ENCODE measurements at regions not wholly inside any gene's neighbourhood (a gene's known extent, or its start where the extent isn't known, plus 50 kb on each side); places are given as distances from the start of the nearest gene placed in this dataset.
"Not testable (repeated sequence)": the region's sequence is repeated elsewhere in the genome, so short reads cannot be mapped to it uniquely, and the experiment has no call there.

DNA sequence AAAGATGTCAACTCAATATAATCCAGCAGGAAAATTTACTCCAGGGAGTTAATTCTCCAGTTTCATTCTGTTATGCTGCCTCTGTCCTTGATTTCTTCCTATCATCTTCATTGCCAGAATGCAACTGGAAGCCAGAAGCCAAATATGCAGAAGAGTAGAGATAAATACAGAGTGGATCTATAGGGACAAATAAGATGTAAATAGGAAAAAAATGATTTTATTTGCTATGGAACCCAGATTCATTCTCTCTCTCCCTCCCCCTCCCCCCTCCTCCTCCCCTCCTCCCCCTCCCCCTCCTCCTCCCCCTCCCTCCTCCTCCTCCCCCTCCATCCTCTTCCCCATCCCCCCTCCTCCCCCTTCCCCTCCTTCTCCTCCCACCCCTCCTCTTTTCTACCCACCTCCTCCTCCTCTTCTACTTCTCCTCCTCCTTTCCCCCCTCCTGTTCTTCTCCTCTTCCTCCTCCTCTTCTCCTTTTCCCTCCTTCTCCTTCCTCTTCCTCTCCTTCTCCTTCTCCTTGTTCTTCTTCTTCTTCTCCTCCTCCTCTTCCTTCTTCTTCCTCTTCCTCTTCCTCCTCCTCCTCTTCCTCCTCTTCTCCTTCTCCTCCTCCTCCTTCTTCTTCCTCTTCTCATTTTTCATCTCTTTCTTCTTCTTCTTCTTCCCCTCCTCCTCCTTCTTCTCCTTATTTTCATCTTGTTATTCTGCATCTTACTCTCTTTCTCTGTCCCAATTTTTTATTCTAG lies 306.4 kb downstream of the NUF2 start:
- Histone ChIP-seq H3K4me1 (ENCODE audit: insufficient read depth, low read length) (no peaks in the 10 kb centered on the region), H3K36me3 (ENCODE audit: insufficient read depth, low read depth, low read length) (no peaks in the 10 kb centered on the region), H3K9ac (ENCODE audit: low read depth, low read length) (no peak overlapping the region), H3K27me3 (ENCODE audit: insufficient read depth, low read length) (no peaks in the 10 kb centered on the region), H3K27ac (ENCODE audit: low read length) (no peak overlapping the region), H3K9me3 (ENCODE audit: insufficient read depth, low read depth, low read length) (peaks cover 6% of the 10 kb centered on the region; the same call in 1 of the 2 replicates), H3K4me3 (ENCODE audit: low read length) (no peak overlapping the region)

DNA sequence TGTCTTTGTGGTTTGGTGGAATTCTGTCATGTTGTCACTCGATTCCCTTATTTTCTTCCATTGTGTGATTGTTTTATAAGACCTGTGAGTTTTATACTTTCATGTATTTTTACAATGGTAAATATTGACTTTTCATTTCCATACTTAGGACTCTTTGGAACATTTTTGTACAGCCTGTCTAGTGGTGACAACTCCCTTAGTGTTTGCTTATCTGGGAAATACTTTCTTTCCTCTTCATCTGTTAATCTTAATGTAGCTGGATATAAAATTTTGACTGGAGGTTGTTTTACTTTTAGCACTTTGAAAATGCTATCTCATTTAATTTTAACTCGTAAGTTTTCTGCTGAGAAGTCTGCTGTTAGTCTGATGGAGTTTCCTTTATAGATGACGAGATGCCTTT lies 310.5 kb downstream of the NUF2 start:
- Histone ChIP-seq H3K9me3 (ENCODE audit: insufficient read depth, low read depth, low read length) (peaks cover 11% of the 10 kb centered on the region; the same call in 1 of the 2 replicates), H3K27ac (ENCODE audit: low read length) (no peak overlapping the region)

GRCh38 chr1:163633366-163633765 lies 311.6 kb downstream of the NUF2 start:
- peaks cover 11% of the 10 kb centered on the region; the same call in 1 of the 2 replicates for H3K9me3 ChIP-seq (ENCODE audit: insufficient read depth, low read depth, low read length)
- H3K27ac ChIP-seq (ENCODE audit: low read length): no peak overlapping the region
- no peak overlapping the region for H3K4me3 ChIP-seq (ENCODE audit: low read length)
- no peaks in the 10 kb centered on the region for H3K4me1 ChIP-seq (ENCODE audit: insufficient read depth, low read length)
- H3K9ac ChIP-seq (ENCODE audit: low read depth, low read length): no peak overlapping the region
- no peaks in the 10 kb centered on the region for H3K36me3 ChIP-seq (ENCODE audit: insufficient read depth, low read depth, low read length)
- H3K27me3 ChIP-seq (ENCODE audit: insufficient read depth, low read length): no peaks in the 10 kb centered on the region

More for the DNA sequence above, 310.5 kb downstream of the NUF2 start:
- Histone ChIP-seq H3K27me3 (ENCODE audit: insufficient read depth, low read length) (no peaks in the 10 kb centered on the region), H3K4me1 (ENCODE audit: insufficient read depth, low read length) (no peaks in the 10 kb centered on the region), H3K9ac (ENCODE audit: low read depth, low read length) (no peak overlapping the region), H3K4me3 (ENCODE audit: low read length) (no peak overlapping the region), H3K36me3 (ENCODE audit: insufficient read depth, low read depth, low read length) (no peaks in the 10 kb centered on the region)

GRCh38 chr1:163645676-163646075 lies 323.9 kb downstream of the NUF2 start:
- not testable (repeated sequence) for H3K27me3 ChIP-seq (ENCODE audit: insufficient read depth, low read length); H3K27ac ChIP-seq (ENCODE audit: low read length); H3K4me3 ChIP-seq (ENCODE audit: low read length); H3K9ac ChIP-seq (ENCODE audit: low read depth, low read length); H3K4me1 ChIP-seq (ENCODE audit: insufficient read depth, low read length); H3K9me3 ChIP-seq (ENCODE audit: insufficient read depth, low read depth, low read length); H3K36me3 ChIP-seq (ENCODE audit: insufficient read depth, low read depth, low read length)

DNA sequence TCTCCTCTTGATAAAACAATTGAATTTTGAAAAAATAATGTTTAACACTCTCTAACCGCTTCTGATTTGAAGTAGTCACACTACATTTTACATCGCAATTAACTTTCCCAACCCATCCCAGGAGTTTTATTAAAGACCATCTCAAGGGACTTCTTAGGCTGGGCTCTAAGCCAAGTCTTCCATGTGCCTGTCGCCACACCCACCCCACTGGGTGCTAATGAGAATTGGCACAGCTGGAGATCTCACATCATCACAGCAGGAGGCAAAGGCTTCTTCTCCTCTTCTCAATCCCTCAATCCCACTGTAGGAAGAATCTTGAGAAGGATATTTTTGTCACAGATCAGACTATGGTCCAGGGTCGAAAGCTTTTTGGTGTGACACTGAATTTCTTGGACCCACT lies 328.9 kb downstream of the NUF2 start:
- Histone ChIP-seq H3K36me3 (ENCODE audit: insufficient read depth, low read depth, low read length) (no peaks in the 10 kb centered on the region), H3K4me1 (ENCODE audit: insufficient read depth, low read length) (no peaks in the 10 kb centered on the region; the same call in 1 of the 2 replicates), H3K27ac (ENCODE audit: low read length) (no peak overlapping the region), H3K27me3 (ENCODE audit: insufficient read depth, low read length) (no peaks in the 10 kb centered on the region), H3K9ac (ENCODE audit: low read depth, low read length) (no peak overlapping the region), H3K9me3 (ENCODE audit: insufficient read depth, low read depth, low read length) (no peaks in the 10 kb centered on the region), H3K4me3 (ENCODE audit: low read length) (no peak overlapping the region)

DNA sequence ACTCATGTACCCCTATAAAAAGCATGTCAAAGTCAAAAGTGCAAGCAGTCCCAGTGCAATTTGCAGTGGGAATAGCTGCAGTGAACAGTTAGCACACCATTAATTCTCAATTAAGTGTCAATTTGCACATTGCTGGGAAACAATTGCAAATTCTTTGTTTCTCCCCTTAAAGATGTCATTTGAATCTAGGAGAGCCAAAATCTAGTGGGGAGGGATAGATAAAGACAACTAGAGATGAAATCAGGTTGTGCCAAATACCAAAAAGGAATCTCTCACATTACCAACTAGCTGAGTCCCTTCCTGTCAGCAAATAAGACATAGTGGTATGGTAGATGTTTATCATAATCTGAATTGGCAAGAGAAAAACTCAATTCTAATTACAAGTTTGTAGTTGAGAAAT lies 330.7 kb downstream of the NUF2 start:
- Histone ChIP-seq H3K9ac (ENCODE audit: low read depth, low read length) (no peak overlapping the region), H3K27ac (ENCODE audit: low read length) (no peak overlapping the region), H3K36me3 (ENCODE audit: insufficient read depth, low read depth, low read length) (no peaks in the 10 kb centered on the region), H3K9me3 (ENCODE audit: insufficient read depth, low read depth, low read length) (no peaks in the 10 kb centered on the region), H3K4me1 (ENCODE audit: insufficient read depth, low read length) (no peaks in the 10 kb centered on the region; the same call in 1 of the 2 replicates), H3K27me3 (ENCODE audit: insufficient read depth, low read length) (no peaks in the 10 kb centered on the region), H3K4me3 (ENCODE audit: low read length) (no peak overlapping the region)

GRCh38 chr1:163655565-163655964 lies 333.8 kb downstream of the NUF2 start:
- Histone ChIP-seq H3K9ac (ENCODE audit: low read depth, low read length) (no peak overlapping the region), H3K27ac (ENCODE audit: low read length) (no peak overlapping the region), H3K9me3 (ENCODE audit: insufficient read depth, low read depth, low read length) (no peaks in the 10 kb centered on the region), H3K36me3 (ENCODE audit: insufficient read depth, low read depth, low read length) (no peaks in the 10 kb centered on the region), H3K4me1 (ENCODE audit: insufficient read depth, low read length) (no peaks in the 10 kb centered on the region; the same call in 1 of the 2 replicates), H3K27me3 (ENCODE audit: insufficient read depth, low read length) (no peaks in the 10 kb centered on the region), H3K4me3 (ENCODE audit: low read length) (no peak overlapping the region)

- Histone ChIP-seq H3K4me1 (ENCODE audit: insufficient read depth, low read length) (no peaks in the 10 kb centered on the region; the same call in 1 of the 2 replicates), H3K4me3 (ENCODE audit: low read length) (no peak overlapping the region), H3K27me3 (ENCODE audit: insufficient read depth, low read length) (no peaks in the 10 kb centered on the region), H3K36me3 (ENCODE audit: insufficient read depth, low read depth, low read length) (no peaks in the 10 kb centered on the region), H3K27ac (ENCODE audit: low read length) (no peak overlapping the region), H3K9ac (ENCODE audit: low read depth, low read length) (no peak overlapping the region), H3K9me3 (ENCODE audit: insufficient read depth, low read depth, low read length) (no peaks in the 10 kb centered on the region)
Measured at GRCh38 chr1:163656095-163656759, 334.5 kb downstream of the NUF2 start.

DNA sequence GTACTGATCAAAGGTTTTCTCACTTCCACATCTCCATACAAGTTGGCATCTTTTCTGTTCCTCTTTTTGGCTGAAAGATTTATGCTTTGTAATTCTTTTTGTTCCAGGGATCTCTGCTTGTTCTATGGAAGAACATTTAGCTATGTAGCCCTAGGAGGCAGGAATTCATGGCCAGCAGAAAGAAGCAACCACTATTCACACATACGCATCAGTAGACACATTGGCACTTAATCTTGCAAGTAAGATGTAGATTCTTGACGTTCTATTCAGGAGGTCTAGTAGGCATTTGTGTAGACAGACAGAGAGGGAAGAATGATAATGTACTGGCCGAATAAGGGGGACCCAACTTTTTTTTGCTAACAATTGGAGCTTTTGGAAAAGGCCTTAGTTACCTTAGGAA lies 336.0 kb downstream of the NUF2 start:
- Histone ChIP-seq H3K36me3 (ENCODE audit: insufficient read depth, low read depth, low read length) (no peaks in the 10 kb centered on the region), H3K9me3 (ENCODE audit: insufficient read depth, low read depth, low read length) (no peaks in the 10 kb centered on the region), H3K4me1 (ENCODE audit: insufficient read depth, low read length) (no peaks in the 10 kb centered on the region), H3K4me3 (ENCODE audit: low read length) (no peak overlapping the region), H3K27me3 (ENCODE audit: insufficient read depth, low read length) (no peaks in the 10 kb centered on the region), H3K27ac (ENCODE audit: low read length) (no peak overlapping the region), H3K9ac (ENCODE audit: low read depth, low read length) (no peak overlapping the region)

DNA sequence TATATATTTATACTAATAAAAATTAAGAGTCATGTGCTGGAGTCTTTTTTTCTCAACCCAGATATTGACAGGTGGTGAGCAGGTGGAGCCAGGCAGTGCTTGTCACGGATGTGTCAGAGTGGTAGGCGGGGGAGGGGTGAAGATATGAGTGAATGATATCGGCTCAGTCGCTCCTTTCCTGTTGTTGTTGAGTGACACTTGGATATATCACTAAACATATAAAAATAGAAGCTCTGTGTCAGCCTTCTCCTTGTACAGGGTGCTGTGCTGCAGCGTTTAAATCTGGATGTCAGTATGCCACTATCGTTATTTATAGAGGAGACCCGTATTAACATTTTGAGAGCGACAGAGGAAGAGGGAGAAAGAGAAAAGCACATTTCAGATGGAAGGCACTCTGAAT lies 339.6 kb downstream of the NUF2 start:
- Histone ChIP-seq H3K9ac (ENCODE audit: low read depth, low read length) (no peak overlapping the region), H3K4me3 (ENCODE audit: low read length) (no peak overlapping the region), H3K27me3 (ENCODE audit: insufficient read depth, low read length) (no peaks in the 10 kb centered on the region), H3K27ac (ENCODE audit: low read length) (no peak overlapping the region), H3K36me3 (ENCODE audit: insufficient read depth, low read depth, low read length) (no peaks in the 10 kb centered on the region), H3K4me1 (ENCODE audit: insufficient read depth, low read length) (no peaks in the 10 kb centered on the region), H3K9me3 (ENCODE audit: insufficient read depth, low read depth, low read length) (no peaks in the 10 kb centered on the region)

GRCh38 chr1:163664671-163665335 lies 343.0 kb downstream of the NUF2 start:
- H3K9ac ChIP-seq (ENCODE audit: low read depth, low read length): no peak overlapping the region
- H3K4me1 ChIP-seq (ENCODE audit: insufficient read depth, low read length): no peaks in the 10 kb centered on the region
- no peaks in the 10 kb centered on the region for H3K36me3 ChIP-seq (ENCODE audit: insufficient read depth, low read depth, low read length)
- no peak overlapping the region for H3K27ac ChIP-seq (ENCODE audit: low read length)
- H3K4me3 ChIP-seq (ENCODE audit: low read length): no peak overlapping the region
- no peaks in the 10 kb centered on the region for H3K9me3 ChIP-seq (ENCODE audit: insufficient read depth, low read depth, low read length)
- no peaks in the 10 kb centered on the region for H3K27me3 ChIP-seq (ENCODE audit: insufficient read depth, low read length)

DNA sequence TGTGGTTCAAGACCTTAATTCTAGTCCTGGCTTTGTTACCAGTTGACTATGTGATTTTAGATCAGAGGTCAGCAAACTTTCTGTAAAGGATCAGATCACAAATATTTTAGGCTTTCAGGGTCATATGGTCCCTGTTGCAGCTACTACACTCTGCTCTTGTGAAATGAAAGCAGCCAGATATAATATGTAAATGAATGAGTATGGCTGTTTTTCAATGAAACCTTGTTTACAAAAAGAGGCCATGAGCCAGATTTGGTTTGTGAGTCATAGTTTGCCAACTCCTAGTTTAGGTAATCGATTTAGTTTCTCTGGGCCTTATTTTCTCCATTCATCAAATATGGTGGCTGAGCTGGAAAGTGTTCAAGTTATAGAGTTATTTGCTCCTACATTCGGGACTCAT lies 346.7 kb downstream of the NUF2 start:
- Histone ChIP-seq H3K9ac (ENCODE audit: low read depth, low read length) (no peak overlapping the region), H3K9me3 (ENCODE audit: insufficient read depth, low read depth, low read length) (no peaks in the 10 kb centered on the region; the same call in 1 of the 2 replicates), H3K4me1 (ENCODE audit: insufficient read depth, low read length) (no peaks in the 10 kb centered on the region), H3K4me3 (ENCODE audit: low read length) (no peak overlapping the region), H3K27me3 (ENCODE audit: insufficient read depth, low read length) (no peaks in the 10 kb centered on the region), H3K36me3 (ENCODE audit: insufficient read depth, low read depth, low read length) (no peaks in the 10 kb centered on the region), H3K27ac (ENCODE audit: low read length) (no peak overlapping the region)

All from iPS-20b (cell line).